ENCODE measurements at regions not wholly inside any gene's neighbourhood (a gene's known extent, or its start where the extent isn't known, plus 50 kb on each side); places are given as distances from the start of the nearest gene placed in this dataset.
"Not testable (repeated sequence)": the region's sequence is repeated elsewhere in the genome, so short reads cannot be mapped to it uniquely, and the experiment has no call there.

DNA sequence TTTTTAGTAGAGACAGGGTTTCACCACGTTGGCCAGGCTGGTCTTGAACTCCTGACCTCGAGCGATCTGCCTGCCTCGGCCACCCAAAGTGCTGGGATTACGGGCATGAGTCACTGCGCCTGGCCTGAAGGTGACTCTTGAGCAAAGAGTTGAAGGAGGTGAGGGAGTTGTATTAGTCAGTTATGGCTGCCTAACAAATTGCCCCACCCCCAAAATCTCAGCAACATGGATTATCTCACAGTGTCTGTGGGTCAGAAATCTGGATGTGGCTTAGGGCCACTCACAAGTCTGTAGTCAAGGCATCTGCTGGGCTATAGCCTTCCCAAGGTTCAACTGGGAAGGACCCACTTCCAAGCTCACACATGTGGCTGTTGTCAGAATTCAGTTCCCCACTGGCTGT, 52.8 kb upstream of the ADGRE5 start:
- DNase-seq (ENCODE audit: low read depth) = no peak

DNA sequence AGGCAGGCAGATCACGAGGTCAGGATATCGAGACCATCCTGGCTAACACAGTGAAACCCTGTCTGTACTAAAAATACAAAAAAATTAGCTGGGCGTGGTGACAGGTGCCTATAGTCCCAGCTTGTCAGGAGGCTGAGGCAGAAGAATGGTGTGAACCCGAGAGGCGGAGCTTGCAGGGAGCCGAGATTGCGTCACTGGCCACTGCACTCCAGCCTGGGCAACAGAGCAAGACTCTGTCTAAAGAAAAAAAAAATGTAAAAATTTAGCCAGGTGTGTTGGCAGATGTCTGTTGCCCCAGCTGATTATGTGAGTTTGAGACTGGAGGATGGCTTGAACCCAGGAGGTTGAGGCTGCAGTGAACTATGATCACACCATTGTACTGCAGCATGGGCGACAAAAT, 54.2 kb upstream of the ADGRE5 start:
- not testable (repeated sequence) for DNase-seq (ENCODE audit: low read depth)

- no peak for DNase-seq (ENCODE audit: low read depth)
Measured at GRCh38 chr19:14325863-14326262, 55.4 kb upstream of the ADGRE5 start.

- DNase-seq (ENCODE audit: low read depth) = no peak
Measured at GRCh38 chr19:14325134-14325533, 56.1 kb upstream of the ADGRE5 start.

- no peak for DNase-seq (ENCODE audit: low read depth)
Measured at GRCh38 chr19:14322889-14323463, 58.3 kb upstream of the ADGRE5 start.

DNA sequence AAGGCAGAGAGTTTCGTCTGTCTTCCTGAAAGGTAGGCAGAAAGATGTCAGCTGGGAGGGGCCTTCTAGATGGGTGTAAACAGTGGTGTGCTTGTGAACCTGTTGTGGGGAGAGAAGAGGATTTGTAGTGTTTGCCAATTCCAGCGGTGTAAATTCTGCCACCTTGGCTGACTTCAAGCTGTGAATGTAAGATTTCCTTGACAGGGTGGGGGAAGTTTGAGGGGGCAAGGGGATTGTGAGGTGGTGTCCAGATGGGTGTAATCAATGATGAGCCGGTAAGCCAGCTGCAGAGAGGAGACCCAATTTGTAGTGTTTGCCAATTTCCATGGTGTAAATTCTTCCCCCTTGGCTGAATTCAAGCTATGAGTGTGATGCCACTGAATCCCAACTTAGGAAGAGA, 61.0 kb upstream of the ADGRE5 start:
- DNase-seq (ENCODE audit: low read depth) = no peak

DNA sequence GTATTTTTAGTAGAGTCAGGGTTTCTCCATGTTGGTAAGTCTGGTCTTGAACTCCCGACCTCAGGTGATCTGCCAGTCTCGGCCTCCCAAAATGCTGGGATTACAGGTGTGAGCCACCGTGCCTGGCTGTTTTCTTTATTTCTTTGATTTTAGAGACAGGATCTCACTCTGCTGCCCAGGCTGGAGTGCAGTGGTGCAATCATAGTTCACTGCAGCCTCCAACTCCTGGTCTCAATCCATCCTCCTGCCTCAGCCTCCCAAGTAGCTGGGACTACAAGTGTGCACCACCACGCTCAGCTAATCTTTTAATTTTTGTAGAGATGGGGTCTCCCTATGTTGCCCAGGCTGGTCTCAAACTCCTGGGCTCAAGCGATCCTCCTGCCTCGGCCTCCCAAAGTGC, 61.5 kb upstream of the ADGRE5 start:
- not testable (repeated sequence) for DNase-seq (ENCODE audit: low read depth)

GRCh38 chr19:14318873-14319272, 62.4 kb upstream of the ADGRE5 start:
- DNase-seq (ENCODE audit: low read depth) = no peak

DNA sequence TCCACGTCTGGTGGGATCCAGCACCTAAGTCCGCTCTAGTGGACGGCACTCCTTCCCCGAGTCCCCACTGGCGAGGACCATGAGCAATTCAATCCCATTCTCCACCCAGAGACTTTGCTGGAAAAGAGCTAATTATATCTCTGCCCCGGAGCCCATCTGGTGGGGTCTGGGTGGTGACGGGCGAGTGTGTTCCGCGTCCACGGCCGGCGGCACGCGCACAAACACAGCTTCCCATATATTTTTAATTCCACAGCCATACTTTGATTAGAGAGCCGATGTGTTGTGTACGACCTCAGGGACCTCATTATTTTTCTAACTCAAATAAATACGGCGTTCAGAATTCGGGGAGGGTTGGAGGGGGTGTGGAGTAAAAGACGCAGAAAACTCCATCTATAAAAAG, 64.1 kb upstream of the ADGRE5 start:
- DNase-seq (ENCODE audit: low read depth) = no peak

- no peak for DNase-seq (ENCODE audit: low read depth)
Measured at GRCh38 chr19:14315433-14315832, 65.8 kb upstream of the ADGRE5 start.

GRCh38 chr19:14310055-14310454, 71.2 kb upstream of the ADGRE5 start:
- DNase-seq (ENCODE audit: low read depth) = no peak

- DNase-seq (ENCODE audit: low read depth) = no peak
Measured at GRCh38 chr19:14305706-14306105, 75.5 kb upstream of the ADGRE5 start.

GRCh38 chr19:14301150-14301549, 80.1 kb upstream of the ADGRE5 start:
- DNase-seq (ENCODE audit: low read depth) = no peak

DNA sequence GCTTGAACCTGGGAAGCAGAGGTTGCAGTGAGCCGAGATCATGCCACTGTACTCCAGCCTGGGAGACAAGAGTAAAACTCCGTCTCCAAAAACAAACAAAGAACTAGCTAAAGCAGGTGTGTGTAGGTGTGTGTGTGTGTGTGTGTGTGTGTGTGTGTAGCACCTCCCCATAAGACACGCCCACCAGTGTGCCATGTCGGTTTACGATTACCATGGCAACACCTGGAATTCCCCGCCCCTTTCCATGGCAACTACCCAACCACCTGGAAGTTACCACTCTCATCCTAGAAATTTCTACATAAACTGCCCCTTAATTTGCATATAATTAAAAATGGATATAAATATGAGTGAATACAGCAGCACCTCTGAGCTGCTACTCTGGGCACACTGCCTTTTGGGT, 80.9 kb upstream of the ADGRE5 start:
- DNase-seq (ENCODE audit: low read depth) = no peak

- DNase-seq (ENCODE audit: low read depth) = not testable (repeated sequence)
Measured at GRCh38 chr19:14299224-14299827, 81.9 kb upstream of the ADGRE5 start.

DNA sequence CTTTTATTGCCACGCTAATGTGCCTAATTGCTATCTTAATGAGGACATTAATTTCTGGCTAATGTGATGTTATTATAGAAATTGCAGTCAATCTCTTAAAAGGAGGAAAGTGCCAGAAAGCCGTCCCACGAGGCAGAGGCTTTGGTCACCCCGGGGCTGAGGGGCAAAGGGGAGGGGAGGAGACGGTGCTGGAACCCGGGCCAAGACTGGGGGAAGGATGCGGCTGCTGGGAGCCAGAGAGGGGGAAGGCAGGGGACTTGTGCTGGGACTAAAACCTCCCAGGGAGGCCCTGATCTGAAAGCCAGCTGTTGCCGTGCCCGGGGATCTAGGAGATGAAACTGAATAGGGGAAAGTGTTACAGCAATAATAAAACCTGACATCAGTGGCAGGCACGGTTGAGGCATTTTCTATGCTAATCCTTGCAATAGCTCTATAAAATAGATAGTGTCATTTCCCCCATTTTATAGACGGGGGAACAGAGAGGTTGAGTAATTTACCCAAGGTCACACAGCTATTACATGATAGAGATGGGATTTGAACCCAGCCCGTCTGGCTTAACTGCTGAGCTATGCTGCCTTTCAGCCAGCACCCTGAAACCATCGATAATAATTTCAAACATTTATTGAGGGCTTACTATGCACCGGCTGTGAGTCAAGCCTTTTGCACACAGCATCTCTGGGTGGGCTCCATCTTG, 83.2 kb upstream of the ADGRE5 start:
- DNase-seq (ENCODE audit: low read depth) = not testable (repeated sequence)

GRCh38 chr19:14294974-14295373, 86.3 kb upstream of the ADGRE5 start:
- DNase-seq (ENCODE audit: low read depth) = not testable (repeated sequence)

GRCh38 chr19:14293816-14294170, 87.5 kb upstream of the ADGRE5 start:
- DNase-seq (ENCODE audit: low read depth) = not testable (repeated sequence)

DNA sequence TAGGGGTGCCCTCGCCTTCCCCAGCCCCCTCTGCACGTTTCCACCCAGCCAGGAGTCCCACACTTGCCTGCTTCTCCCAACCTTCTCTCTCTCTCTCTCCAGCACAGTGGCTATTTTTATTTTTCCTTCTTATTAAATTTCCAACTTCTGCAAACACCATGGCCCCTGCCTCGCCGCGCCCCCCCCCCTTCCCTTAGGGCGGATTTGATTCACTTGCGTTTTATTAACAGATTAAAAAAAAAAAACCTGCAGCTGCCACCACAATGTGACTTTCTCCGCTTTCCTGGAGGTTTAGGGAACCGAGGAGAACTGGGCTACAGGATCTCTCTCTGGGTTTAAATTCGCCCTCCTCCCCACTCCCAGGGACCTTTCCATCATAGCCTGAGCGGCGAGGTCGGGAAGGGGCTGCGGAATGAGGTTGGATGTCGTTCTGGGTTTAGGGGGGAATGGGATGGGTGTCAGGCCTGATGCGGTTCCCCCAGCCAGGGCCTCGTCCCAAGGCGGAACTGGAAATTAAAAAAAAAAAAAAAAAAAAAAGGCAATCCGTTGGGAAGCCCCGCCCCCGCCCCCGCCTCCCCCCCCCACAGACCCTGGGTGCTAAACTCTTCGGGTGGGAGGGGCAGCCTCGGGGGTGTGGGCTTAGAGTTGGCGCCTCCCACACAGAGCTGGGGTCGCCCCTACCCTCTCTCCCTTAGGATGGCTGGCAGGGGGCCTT, 87.3 kb upstream of the ADGRL1 start:
- DNase-seq (ENCODE audit: low read depth) = not testable (repeated sequence)

DNA sequence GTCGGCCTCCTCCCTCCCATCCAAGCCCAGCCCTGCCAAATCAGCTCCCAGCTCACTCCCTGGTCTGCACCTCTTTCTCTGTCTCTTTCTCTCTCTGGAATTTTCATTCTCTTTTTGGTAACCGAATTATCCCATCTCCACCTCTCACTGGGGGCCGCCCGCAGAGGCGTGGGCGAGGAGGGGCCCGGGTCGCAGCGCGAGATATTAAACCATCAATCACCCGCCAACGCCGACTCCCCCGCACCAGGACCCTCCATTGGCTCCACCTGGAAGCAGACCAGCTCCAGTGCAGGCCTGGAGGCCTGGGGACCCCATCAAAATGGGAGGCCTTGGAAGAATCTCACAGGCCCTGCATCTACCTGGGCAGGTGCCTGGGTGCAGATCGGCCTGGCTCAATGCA, 83.8 kb upstream of the ADGRL1 start:
- not testable (repeated sequence) for DNase-seq (ENCODE audit: low read depth)

GRCh38 chr19:14287837-14288236, 81.9 kb upstream of the ADGRL1 start:
- DNase-seq (ENCODE audit: low read depth) = not testable (repeated sequence)

GRCh38 chr19:14286594-14286993, 80.6 kb upstream of the ADGRL1 start:
- not testable (repeated sequence) for DNase-seq (ENCODE audit: low read depth)

GRCh38 chr19:14285726-14286125, 79.8 kb upstream of the ADGRL1 start:
- not testable (repeated sequence) for DNase-seq (ENCODE audit: low read depth)
